NCI-H146 (cell line): ENCODE measurements at regions not wholly inside any gene's neighbourhood (a gene's known extent, or its start where the extent isn't known, plus 50 kb on each side); places are given as distances from the start of the nearest gene placed in this dataset.
"Not testable (repeated sequence)": the region's sequence is repeated elsewhere in the genome, so short reads cannot be mapped to it uniquely, and the experiment has no call there.

Source experiments
- DNase-seq: peaks from one replicate; lab custom pipeline; 2025; lab: John Stamatoyannopoulos, UW

GRCh38 chr4:77510367-77510766 is 95.3 kb upstream of the CXCL13 start:
- DNase-seq = no peak

- no peak for DNase-seq
These were observed 80.1 kb upstream of the CXCL13 start for GRCh38 chr4:77525538-77525937.

GRCh38 chr4:77527900-77528299 is 77.7 kb upstream of the CXCL13 start:
- not testable (repeated sequence) for DNase-seq

- no peak for DNase-seq
These were observed 67.5 kb upstream of the CXCL13 start for GRCh38 chr4:77538144-77538543.

GRCh38 chr4:77538574-77539157 is 67.0 kb upstream of the CXCL13 start:
- no peak for DNase-seq
